Dendritic cell treated with granulocyte-macrophage colony-stimulating factor and Interleukin-4, amounts not matched to agents 40 ng/mL and 50 ng/mL, for 4 days (primary cell): ENCODE measurements at regions not wholly inside any gene's neighbourhood (a gene's known extent, or its start where the extent isn't known, plus 50 kb on each side); places are given as distances from the start of the nearest gene placed in this dataset.

Experiments used
- H3K27ac Mint-ChIP-seq: one replicate; pipeline ENCODE4 v1.8.0; 2022; ENCODE audit warnings: mild to moderate bottlenecking, mixed read lengths
- H3K27me3 Mint-ChIP-seq: one replicate; pipeline ENCODE4 v1.8.0; 2022; ENCODE audit warnings: mild to moderate bottlenecking, mixed read lengths
- H3K36me3 Mint-ChIP-seq: one replicate; pipeline ENCODE4 v1.8.0; 2022; ENCODE audit warnings: low read depth, mixed read lengths
- H3K4me1 Mint-ChIP-seq: one replicate; pipeline ENCODE4 v1.8.0; 2022; ENCODE audit warnings: low read depth, mixed read lengths
- H3K4me3 Mint-ChIP-seq: one replicate; pipeline ENCODE4 v1.8.0; 2022; ENCODE audit warnings: mild to moderate bottlenecking, moderate library complexity, mixed read lengths
- H3K9me3 Mint-ChIP-seq: one replicate; pipeline ENCODE4 v1.8.0; 2022; ENCODE audit warnings: mixed read lengths
- intact Hi-C: fragments of 100-400 bp; cut with micrococcal nuclease; formaldehyde crosslinking; loops from one replicate; pipeline ENCODE4 v1.15.0; 2022

DNA sequence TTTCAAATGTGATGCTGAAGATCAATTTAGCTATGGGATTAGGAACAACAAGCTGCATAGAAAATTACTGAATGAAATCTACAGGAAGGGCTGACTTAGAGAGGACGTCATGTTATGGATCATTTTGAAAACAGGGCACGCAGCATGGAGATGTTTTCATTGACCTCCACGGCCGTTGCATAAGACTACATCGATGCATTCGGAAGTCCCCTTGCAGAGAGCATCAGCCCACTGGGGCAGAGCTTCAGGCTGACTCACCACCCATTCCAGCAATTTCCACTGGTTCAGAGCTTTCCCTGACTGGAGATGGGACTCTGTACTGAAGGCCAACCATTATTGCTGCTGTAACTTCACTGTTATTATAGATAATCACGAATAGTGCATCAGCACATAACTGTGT lies 305.3 kb downstream of the IRS2 start:
- Mint-ChIP-seq H3K4me3 (no peak overlapping the region), H3K27ac (no peak overlapping the region), H3K36me3 (no peaks in the 10 kb centered on the region), H3K27me3 (no peaks in the 10 kb centered on the region), H3K9me3 (peaks cover 4% of the 10 kb centered on the region), H3K4me1 (peaks cover 2% of the 10 kb centered on the region)
- intact Hi-C loops = no loop called here

DNA sequence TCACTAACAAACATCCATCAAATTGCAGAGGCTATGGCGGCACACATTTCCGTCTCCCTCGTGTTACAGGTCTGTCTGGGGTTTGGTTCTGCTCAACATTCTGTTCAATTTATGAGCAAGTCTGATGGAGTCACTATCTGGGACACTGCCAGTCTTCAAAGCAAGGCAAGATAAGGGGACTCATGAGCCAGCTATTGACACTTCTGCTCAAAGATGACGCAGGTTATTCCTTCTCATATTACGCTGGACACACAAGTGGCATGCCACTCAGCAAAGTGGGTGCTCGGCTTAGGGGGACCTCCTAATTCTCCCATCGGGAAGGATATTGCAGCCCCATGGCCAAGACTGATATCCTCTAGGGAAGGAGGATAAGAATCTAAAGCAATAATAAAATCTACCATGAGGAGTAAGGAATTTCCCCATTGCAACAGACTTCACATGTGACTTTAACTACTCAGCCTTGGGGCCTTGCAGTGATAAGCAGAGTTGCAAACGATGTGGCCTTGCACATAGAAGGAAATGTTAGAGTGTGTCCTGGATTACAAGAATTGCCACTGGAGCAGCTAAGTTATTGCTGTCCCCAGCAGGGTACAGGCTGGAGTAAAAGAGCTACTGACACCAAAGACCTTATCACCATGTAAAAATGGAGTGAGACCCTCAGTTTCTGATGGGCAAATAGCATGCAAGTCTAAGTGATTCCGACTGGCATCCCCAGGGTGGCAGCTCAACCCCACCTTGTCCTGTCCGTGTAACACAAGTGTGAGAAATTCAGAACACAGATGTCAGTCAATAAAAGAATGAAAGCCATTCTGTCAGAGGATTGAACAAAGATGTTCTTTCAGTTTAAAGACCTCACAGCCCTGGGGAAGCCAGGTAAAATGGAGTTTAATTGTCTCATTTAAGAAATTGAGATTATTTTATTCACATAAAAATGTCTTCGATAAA lies 306.1 kb downstream of the IRS2 start:
- H3K27ac Mint-ChIP-seq = no peak overlapping the region
- H3K4me1 Mint-ChIP-seq = no peaks in the 10 kb centered on the region
- intact Hi-C loops = no loop called here
- no peaks in the 10 kb centered on the region for H3K27me3 Mint-ChIP-seq
- no peaks in the 10 kb centered on the region for H3K36me3 Mint-ChIP-seq
- H3K4me3 Mint-ChIP-seq = no peak overlapping the region
- H3K9me3 Mint-ChIP-seq = no peaks in the 10 kb centered on the region

- Mint-ChIP-seq H3K4me1 (no peaks in the 10 kb centered on the region), H3K27ac (no peak overlapping the region), H3K4me3 (no peak overlapping the region), H3K9me3 (no peaks in the 10 kb centered on the region), H3K27me3 (no peaks in the 10 kb centered on the region), H3K36me3 (no peaks in the 10 kb centered on the region)
- intact Hi-C loops = no loop called here
These were observed 306.8 kb downstream of the IRS2 start for GRCh38 chr13:109479534-109479933.

- Mint-ChIP-seq H3K9me3 (no peaks in the 10 kb centered on the region), H3K27me3 (no peaks in the 10 kb centered on the region), H3K36me3 (no peaks in the 10 kb centered on the region), H3K4me3 (no peak overlapping the region), H3K27ac (no peak overlapping the region), H3K4me1 (no peaks in the 10 kb centered on the region)
- intact Hi-C loops = no loop called here
These were observed 310.4 kb downstream of the IRS2 start for GRCh38 chr13:109476001-109476400.

DNA sequence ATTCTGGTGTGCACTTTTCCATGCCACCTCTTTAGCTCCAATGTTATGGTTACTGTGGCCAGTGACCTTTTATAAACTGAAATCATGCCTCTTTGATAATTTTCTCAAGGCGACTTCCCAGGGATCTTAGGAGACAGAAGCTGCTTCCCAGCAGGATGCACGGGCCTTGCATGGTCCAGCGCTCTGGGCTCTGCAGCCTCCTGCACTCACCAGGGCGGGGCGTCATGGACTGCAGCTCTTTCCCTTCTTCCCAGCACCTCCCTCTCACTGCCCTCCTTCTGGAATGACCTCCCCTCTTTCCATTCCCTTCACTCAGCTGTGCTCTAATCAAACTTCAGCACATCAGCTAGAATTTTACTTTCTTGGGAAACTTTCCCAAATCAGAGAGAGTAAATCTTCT lies 318.3 kb downstream of the IRS2 start:
- Mint-ChIP-seq H3K9me3 (peaks cover 14% of the 10 kb centered on the region), H3K27ac (no peak overlapping the region), H3K4me3 (no peak overlapping the region), H3K4me1 (no peaks in the 10 kb centered on the region), H3K27me3 (peaks cover 5% of the 10 kb centered on the region), H3K36me3 (no peaks in the 10 kb centered on the region)
- intact Hi-C loops = no loop called here

- no peaks in the 10 kb centered on the region for H3K4me1 Mint-ChIP-seq
- H3K27me3 Mint-ChIP-seq = peaks cover 5% of the 10 kb centered on the region
- no peak overlapping the region for H3K27ac Mint-ChIP-seq
- no peaks in the 10 kb centered on the region for H3K36me3 Mint-ChIP-seq
- intact Hi-C loops = no loop called here
- peaks cover 31% of the 10 kb centered on the region for H3K9me3 Mint-ChIP-seq
- H3K4me3 Mint-ChIP-seq = no peak overlapping the region
These were observed 321.2 kb downstream of the IRS2 start for GRCh38 chr13:109465148-109465547.

- Mint-ChIP-seq H3K36me3 (no peaks in the 10 kb centered on the region), H3K4me3 (no peak overlapping the region), H3K4me1 (no peaks in the 10 kb centered on the region), H3K9me3 (no peaks in the 10 kb centered on the region), H3K27ac (no peak overlapping the region), H3K27me3 (peaks cover 4% of the 10 kb centered on the region)
- intact Hi-C loops = no loop called here
These were observed 332.0 kb downstream of the IRS2 start for GRCh38 chr13:109454167-109454917.

DNA sequence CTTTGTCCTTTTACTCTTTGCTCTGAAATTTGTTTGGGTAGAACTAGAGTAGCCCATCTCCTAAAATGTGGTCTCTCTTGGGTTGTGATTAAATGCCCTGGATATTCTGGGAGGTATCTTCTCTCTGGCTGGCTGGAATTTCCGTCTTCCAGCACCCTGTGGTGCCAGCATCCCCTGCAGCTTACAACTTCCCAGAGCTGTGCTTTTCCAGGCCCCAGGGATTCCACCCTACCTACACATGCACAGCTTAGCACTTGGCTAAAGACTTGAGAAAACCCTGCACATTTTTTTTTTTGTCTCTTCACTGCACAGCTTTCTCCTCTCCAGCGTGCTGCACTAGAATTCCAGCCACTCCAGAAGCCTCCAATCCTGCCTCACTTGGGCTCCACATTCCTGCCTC lies 334.7 kb downstream of the IRS2 start:
- intact Hi-C loops = no loop called here
- Mint-ChIP-seq H3K4me1 (peaks cover 3% of the 10 kb centered on the region), H3K27me3 (peaks cover 4% of the 10 kb centered on the region), H3K4me3 (no peak overlapping the region), H3K36me3 (no peaks in the 10 kb centered on the region), H3K27ac (no peak overlapping the region), H3K9me3 (no peaks in the 10 kb centered on the region)

DNA sequence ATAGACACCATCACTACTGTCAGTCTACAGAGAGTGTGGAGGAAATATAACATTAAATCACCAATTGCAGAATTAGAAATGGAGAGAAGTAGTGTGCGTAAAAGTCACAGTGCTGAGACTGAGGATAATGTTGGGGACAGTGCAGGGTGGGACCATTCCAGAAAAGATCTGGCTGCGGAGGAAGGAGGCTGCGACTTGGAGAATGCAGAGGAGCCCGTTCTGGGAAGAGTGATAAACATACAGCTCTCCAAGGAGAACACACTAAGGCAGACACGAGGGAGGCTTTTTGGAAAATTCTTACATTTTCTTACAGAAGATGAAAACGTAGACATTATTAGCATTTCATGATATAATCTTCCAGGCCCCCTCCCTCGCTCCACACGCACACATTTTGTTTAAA lies 337.8 kb downstream of the IRS2 start:
- H3K27me3 Mint-ChIP-seq = peaks cover 4% of the 10 kb centered on the region

DNA sequence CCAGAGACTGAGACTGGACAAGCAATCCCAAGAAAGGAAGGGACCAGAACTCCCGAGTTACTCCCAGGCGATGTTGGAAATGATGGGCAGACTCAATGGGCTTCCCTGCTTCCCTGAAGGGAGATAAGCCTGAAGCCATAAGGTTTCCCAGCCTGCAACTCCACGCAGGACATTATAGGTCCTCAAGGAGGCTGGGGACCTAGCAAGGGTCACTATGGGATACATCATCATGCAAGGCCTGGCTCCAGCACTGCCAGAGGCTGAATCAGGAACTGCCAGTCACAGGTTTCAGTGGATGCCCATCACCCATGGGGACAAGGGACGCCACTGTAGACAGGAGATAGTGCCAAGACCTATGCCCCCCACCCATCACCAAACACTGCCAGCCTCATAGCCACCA lies 338.7 kb downstream of the IRS2 start:
- intact Hi-C loops = no loop called here
- H3K4me1 Mint-ChIP-seq = peaks cover 4% of the 10 kb centered on the region
- peaks cover 19% of the 10 kb centered on the region for H3K9me3 Mint-ChIP-seq
- no peak overlapping the region for H3K4me3 Mint-ChIP-seq
- no peak overlapping the region for H3K27ac Mint-ChIP-seq
- no peaks in the 10 kb centered on the region for H3K36me3 Mint-ChIP-seq
- H3K27me3 Mint-ChIP-seq = peaks cover 4% of the 10 kb centered on the region

More for the DNA sequence above, 337.8 kb downstream of the IRS2 start:
- H3K4me3 Mint-ChIP-seq = no peak overlapping the region
- no peak overlapping the region for H3K27ac Mint-ChIP-seq
- H3K36me3 Mint-ChIP-seq = no peaks in the 10 kb centered on the region
- H3K4me1 Mint-ChIP-seq = peaks cover 4% of the 10 kb centered on the region
- H3K9me3 Mint-ChIP-seq = peaks cover 19% of the 10 kb centered on the region
- intact Hi-C loops = no loop called here

DNA sequence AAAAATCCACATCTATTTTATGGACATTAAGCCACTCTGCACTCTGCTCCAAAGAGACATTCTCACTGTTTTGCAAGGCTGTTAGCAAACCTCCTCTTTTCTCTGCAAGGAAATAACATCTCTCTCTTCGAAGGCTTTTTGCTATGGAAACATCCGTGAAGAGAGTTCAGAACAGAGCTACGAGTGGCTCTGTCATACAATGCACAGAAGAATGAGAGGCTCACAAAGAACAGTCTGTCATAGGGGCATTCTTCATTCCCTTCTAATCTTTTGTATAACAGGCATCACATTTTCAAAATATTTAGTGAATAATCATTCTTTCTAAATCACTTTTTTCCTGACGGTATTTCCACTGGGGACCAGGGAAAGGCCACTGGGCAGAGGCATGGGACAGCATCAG lies 346.1 kb downstream of the IRS2 start:
- Mint-ChIP-seq H3K27ac (no peak overlapping the region), H3K9me3 (peaks cover 11% of the 10 kb centered on the region)
- intact Hi-C loops = no loop called here

DNA sequence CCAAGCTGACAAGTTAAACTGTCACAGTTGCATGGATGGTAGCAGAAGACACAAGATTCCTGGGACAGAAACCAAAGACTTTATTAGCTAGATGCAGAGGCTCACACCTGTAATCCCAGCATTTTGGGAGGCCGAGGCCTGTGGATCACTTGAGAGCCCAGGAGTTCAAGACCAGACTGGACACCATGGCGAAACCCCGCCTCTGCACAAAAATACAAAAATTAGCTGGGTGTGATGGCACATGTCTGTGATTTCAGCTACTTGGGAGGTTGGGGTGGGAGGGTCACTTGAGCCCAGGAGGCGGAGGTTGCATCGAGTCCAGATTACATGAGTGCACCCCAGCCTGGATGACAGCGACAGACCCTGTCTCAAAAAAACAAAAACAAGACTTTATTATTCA lies 346.6 kb downstream of the IRS2 start:
- Mint-ChIP-seq H3K9me3 (peaks cover 11% of the 10 kb centered on the region), H3K36me3 (no peaks in the 10 kb centered on the region), H3K27me3 (no peaks in the 10 kb centered on the region), H3K27ac (no peak overlapping the region), H3K4me1 (no peaks in the 10 kb centered on the region), H3K4me3 (no peak overlapping the region)
- intact Hi-C loops = no loop called here

More for the DNA sequence above, 346.1 kb downstream of the IRS2 start:
- Mint-ChIP-seq H3K27me3 (no peaks in the 10 kb centered on the region), H3K36me3 (no peaks in the 10 kb centered on the region), H3K4me1 (no peaks in the 10 kb centered on the region), H3K4me3 (no peak overlapping the region)

DNA sequence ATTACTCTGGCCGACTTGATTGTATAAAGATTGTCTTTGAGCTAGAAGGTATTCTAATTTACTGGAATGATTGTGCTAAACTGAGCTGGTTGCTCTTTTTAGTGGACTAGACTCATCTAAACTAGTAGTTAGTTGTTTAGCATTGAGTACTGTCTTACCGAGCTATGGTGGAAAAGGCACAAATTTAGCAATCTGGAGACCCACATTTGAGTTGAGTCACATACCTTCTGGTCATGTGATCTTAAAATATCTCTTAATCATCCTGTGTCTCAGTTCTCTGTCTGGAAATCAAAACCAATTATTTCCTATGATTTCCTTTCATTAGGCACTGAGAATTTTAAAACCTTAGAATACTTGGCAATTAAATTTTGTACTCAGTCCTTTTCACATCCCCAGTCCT lies 349.5 kb downstream of the IRS2 start:
- H3K4me1 Mint-ChIP-seq = no peaks in the 10 kb centered on the region
- H3K9me3 Mint-ChIP-seq = peaks cover 17% of the 10 kb centered on the region
- intact Hi-C loops = no loop called here
- no peak overlapping the region for H3K27ac Mint-ChIP-seq
- H3K27me3 Mint-ChIP-seq = peaks cover 2% of the 10 kb centered on the region
- no peaks in the 10 kb centered on the region for H3K36me3 Mint-ChIP-seq
- H3K4me3 Mint-ChIP-seq = no peak overlapping the region

DNA sequence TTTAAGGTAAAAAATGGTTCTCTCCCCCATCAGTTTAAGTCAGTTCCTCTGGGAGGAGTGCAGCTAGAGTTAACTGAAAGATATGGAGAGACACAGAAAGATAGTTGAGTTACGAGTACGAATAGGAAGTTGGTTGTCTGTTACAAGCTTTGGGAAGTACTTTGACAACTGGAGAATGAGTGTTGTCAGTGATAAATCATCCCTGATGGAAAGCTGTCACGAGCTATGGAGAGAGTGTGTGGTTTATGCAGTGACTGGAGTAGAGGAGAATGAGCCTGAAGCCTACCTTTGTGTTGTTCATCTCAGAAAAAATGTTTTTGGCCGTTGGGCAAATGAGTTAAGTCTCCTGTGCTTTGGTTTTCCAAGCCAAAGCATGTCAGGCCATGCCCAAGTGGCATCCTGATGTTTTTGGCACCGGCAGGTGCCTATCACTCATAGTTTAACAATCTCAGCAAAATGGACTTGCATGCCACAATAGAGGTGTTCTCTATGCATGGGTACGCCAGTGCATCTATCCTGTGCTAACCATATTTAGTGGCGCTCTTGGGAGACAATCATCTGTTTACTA lies 350.2 kb downstream of the IRS2 start:
- intact Hi-C loops = no loop called here
- Mint-ChIP-seq H3K27ac (no peak overlapping the region), H3K36me3 (no peaks in the 10 kb centered on the region), H3K9me3 (peaks cover 17% of the 10 kb centered on the region), H3K4me3 (no peak overlapping the region), H3K27me3 (peaks cover 2% of the 10 kb centered on the region), H3K4me1 (no peaks in the 10 kb centered on the region)
